GM23338 (cell line): ENCODE measurements at regions not wholly inside any gene's neighbourhood (a gene's known extent, or its start where the extent isn't known, plus 50 kb on each side); places are given as distances from the start of the nearest gene placed in this dataset.

Experiments
- CREB1 ChIP-seq: fragments of 250-450 bp; sonication (Bioruptor Pico); IDR thresholded peaks from 2 replicates; pipeline ENCODE4 v1.5.0; 2020; ENCODE audit warnings: low read depth, mild to moderate bottlenecking, moderate library complexity
- EZH2 ChIP-seq: fragments of 200-600 bp; sonication (generic); IDR thresholded peaks from one replicate; pipeline ENCODE4 v1.8.0; 2017; ENCODE audit warnings: antibody characterized with exemption, mild to moderate bottlenecking, low read depth; ENCODE audit not compliant: unreplicated experiment
- EZH2phosphoT487 ChIP-seq: fragments of 200-600 bp; sonication (generic); IDR thresholded peaks from one replicate; pipeline ENCODE4 v1.8.1; 2018; ENCODE audit warnings: antibody characterized with exemption; ENCODE audit not compliant: unreplicated experiment
- JUNB ChIP-seq: IDR thresholded peaks from one replicate; pipeline ENCODE4 v1.6.1; 2016; ENCODE audit warnings: antibody characterized with exemption; ENCODE audit not compliant: unreplicated experiment
- POLR2AphosphoS5 ChIP-seq: IDR thresholded peaks from 2 replicates; pipeline ENCODE4 v1.6.1; 2016; ENCODE audit warnings: antibody characterized with exemption, low read depth
- STAT1 ChIP-seq: IDR thresholded peaks from one replicate; pipeline ENCODE4 v1.6.1; 2016; ENCODE audit warnings: antibody characterized with exemption; ENCODE audit not compliant: unreplicated experiment
- TF ChIP-seq, protein P1 (sequence below), 2 experiments: fragments of 200-600 bp in 1 of 2; sonication (generic) in 1 of 2; conservative IDR thresholded peaks; 2 replicates each; pipeline versions ENCODE4 v1.5.1 to v1.6.1; 2016 to 2017; ENCODE audit warnings: antibody characterized with exemption in 2 of 2, low read depth in 2 of 2, mild to moderate bottlenecking in 2 of 2, moderate library complexity in 1 of 2
- TF ChIP-seq, protein P2 (sequence below): IDR thresholded peaks from one replicate; pipeline ENCODE4 v1.6.1; 2018; ENCODE audit warnings: antibody characterized with exemption; ENCODE audit not compliant: unreplicated experiment

DNA sequence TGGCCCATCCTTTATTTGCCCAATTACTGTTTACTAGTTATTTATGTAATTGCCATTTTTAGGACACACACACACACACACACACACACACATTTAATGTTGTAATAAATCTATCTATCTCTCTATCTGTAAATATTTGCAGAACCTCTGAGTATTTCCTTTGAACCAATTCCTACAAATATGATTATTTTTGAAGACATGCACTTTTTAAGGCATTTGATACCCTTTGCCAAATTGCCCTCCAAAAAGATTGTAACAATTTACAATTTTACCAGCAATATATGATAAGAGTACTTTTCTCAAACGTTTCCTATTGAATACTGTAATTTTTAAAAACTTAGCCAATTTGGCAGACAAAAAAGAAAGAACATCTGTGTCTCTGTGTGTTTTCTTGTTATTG is 143.8 kb upstream of the FOXF1 start:
- TF ChIP-seq, protein P1, sequence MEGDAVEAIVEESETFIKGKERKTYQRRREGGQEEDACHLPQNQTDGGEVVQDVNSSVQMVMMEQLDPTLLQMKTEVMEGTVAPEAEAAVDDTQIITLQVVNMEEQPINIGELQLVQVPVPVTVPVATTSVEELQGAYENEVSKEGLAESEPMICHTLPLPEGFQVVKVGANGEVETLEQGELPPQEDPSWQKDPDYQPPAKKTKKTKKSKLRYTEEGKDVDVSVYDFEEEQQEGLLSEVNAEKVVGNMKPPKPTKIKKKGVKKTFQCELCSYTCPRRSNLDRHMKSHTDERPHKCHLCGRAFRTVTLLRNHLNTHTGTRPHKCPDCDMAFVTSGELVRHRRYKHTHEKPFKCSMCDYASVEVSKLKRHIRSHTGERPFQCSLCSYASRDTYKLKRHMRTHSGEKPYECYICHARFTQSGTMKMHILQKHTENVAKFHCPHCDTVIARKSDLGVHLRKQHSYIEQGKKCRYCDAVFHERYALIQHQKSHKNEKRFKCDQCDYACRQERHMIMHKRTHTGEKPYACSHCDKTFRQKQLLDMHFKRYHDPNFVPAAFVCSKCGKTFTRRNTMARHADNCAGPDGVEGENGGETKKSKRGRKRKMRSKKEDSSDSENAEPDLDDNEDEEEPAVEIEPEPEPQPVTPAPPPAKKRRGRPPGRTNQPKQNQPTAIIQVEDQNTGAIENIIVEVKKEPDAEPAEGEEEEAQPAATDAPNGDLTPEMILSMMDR (conservative IDR thresholded peaks at IDR 0.05; ENCODE audit: low read depth in 2 of 2) = no peak
- TF ChIP-seq EZH2 (no peak), JUNB (no peak), POLR2AphosphoS5 (no peak), STAT1 (no peak), CREB1 (no peak), EZH2phosphoT487 (no peak)
- TF ChIP-seq, protein P2, sequence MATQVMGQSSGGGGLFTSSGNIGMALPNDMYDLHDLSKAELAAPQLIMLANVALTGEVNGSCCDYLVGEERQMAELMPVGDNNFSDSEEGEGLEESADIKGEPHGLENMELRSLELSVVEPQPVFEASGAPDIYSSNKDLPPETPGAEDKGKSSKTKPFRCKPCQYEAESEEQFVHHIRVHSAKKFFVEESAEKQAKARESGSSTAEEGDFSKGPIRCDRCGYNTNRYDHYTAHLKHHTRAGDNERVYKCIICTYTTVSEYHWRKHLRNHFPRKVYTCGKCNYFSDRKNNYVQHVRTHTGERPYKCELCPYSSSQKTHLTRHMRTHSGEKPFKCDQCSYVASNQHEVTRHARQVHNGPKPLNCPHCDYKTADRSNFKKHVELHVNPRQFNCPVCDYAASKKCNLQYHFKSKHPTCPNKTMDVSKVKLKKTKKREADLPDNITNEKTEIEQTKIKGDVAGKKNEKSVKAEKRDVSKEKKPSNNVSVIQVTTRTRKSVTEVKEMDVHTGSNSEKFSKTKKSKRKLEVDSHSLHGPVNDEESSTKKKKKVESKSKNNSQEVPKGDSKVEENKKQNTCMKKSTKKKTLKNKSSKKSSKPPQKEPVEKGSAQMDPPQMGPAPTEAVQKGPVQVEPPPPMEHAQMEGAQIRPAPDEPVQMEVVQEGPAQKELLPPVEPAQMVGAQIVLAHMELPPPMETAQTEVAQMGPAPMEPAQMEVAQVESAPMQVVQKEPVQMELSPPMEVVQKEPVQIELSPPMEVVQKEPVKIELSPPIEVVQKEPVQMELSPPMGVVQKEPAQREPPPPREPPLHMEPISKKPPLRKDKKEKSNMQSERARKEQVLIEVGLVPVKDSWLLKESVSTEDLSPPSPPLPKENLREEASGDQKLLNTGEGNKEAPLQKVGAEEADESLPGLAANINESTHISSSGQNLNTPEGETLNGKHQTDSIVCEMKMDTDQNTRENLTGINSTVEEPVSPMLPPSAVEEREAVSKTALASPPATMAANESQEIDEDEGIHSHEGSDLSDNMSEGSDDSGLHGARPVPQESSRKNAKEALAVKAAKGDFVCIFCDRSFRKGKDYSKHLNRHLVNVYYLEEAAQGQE = no peak
